ENCODE measurements at regions not wholly inside any gene's neighbourhood (a gene's known extent, or its start where the extent isn't known, plus 50 kb on each side); places are given as distances from the start of the nearest gene placed in this dataset.

- H3K27ac Mint-ChIP-seq = no peak overlapping the region
- peaks cover 3% of the 10 kb centered on the region for H3K4me1 Mint-ChIP-seq (ENCODE audit: unreplicated experiment)
- TF ChIP-seq CTCF (conservative IDR thresholded peaks at IDR 0.05) = no peak
- H3K27me3 Mint-ChIP-seq = peaks cover 4% of the 10 kb centered on the region
- no peak overlapping the region for H3K4me3 Mint-ChIP-seq
- DNase-seq (ENCODE audit: extremely low spot score, unreplicated experiment) = no peak
- no peaks in the 10 kb centered on the region for H3K9me3 Mint-ChIP-seq
- H3K36me3 Mint-ChIP-seq = no peaks in the 10 kb centered on the region
Measured at GRCh38 chr20:12079490-12079889, 161.8 kb downstream of the BTBD3 start.

GRCh38 chr20:12083269-12083668, 165.6 kb downstream of the BTBD3 start:
- TF ChIP-seq CTCF (conservative IDR thresholded peaks at IDR 0.05) = no peak
- Mint-ChIP-seq H3K27me3 (peaks cover 4% of the 10 kb centered on the region), H3K4me1 (ENCODE audit: unreplicated experiment) (peaks cover 9% of the 10 kb centered on the region), H3K9me3 (no peaks in the 10 kb centered on the region), H3K4me3 (no peak overlapping the region), H3K36me3 (no peaks in the 10 kb centered on the region), H3K27ac (no peak overlapping the region)
- no peak for DNase-seq (ENCODE audit: extremely low spot score, unreplicated experiment)

GRCh38 chr20:12084482-12084881, 166.8 kb downstream of the BTBD3 start:
- Mint-ChIP-seq H3K27me3 (peaks cover 4% of the 10 kb centered on the region), H3K4me1 (ENCODE audit: unreplicated experiment) (peaks cover 9% of the 10 kb centered on the region), H3K9me3 (no peaks in the 10 kb centered on the region), H3K36me3 (no peaks in the 10 kb centered on the region), H3K27ac (no peak overlapping the region), H3K4me3 (no peak overlapping the region)
- TF ChIP-seq CTCF (conservative IDR thresholded peaks at IDR 0.05) = no peak
- DNase-seq (ENCODE audit: extremely low spot score, unreplicated experiment) = no peak

- H3K27me3 Mint-ChIP-seq = no peaks in the 10 kb centered on the region
- no peak for TF ChIP-seq CTCF (conservative IDR thresholded peaks at IDR 0.05)
- no peak overlapping the region for H3K27ac Mint-ChIP-seq
- no peaks in the 10 kb centered on the region for H3K36me3 Mint-ChIP-seq
- DNase-seq (ENCODE audit: extremely low spot score, unreplicated experiment) = no peak
- H3K9me3 Mint-ChIP-seq = no peaks in the 10 kb centered on the region
- H3K4me1 Mint-ChIP-seq (ENCODE audit: unreplicated experiment) = peaks cover 9% of the 10 kb centered on the region
- H3K4me3 Mint-ChIP-seq = no peak overlapping the region
Measured at GRCh38 chr20:12086359-12086758, 168.7 kb downstream of the BTBD3 start.

- no peaks in the 10 kb centered on the region for H3K27me3 Mint-ChIP-seq
- no peak overlapping the region for H3K27ac Mint-ChIP-seq
- no peak for DNase-seq (ENCODE audit: extremely low spot score, unreplicated experiment)
- H3K36me3 Mint-ChIP-seq = no peaks in the 10 kb centered on the region
- no peaks in the 10 kb centered on the region for H3K9me3 Mint-ChIP-seq
- peaks cover 9% of the 10 kb centered on the region for H3K4me1 Mint-ChIP-seq (ENCODE audit: unreplicated experiment)
- no peak overlapping the region for H3K4me3 Mint-ChIP-seq
- no peak for TF ChIP-seq CTCF (conservative IDR thresholded peaks at IDR 0.05)
Measured at GRCh38 chr20:12090920-12091319, 173.2 kb downstream of the BTBD3 start.

Measured in type B pancreatic cell (in vitro differentiated cells).